LNCaP clone FGC (cell line): ENCODE measurements at regions not wholly inside any gene's neighbourhood (a gene's known extent, or its start where the extent isn't known, plus 50 kb on each side); places are given as distances from the start of the nearest gene placed in this dataset.

Experiments
- DNase-seq: peaks from one replicate; pipeline ENCODE4 v3.0.0-alpha.2; 2011; ENCODE audit warnings: low read depth
- H3K4me3 ChIP-seq: 2 replicates; pipeline ENCODE4 v1.5.1; 2011; ENCODE audit warnings: mild to moderate bottlenecking, low read depth, low read length, control low read depth
- TF ChIP-seq, protein P1 (sequence below): IDR thresholded peaks from 2 replicates; pipeline ENCODE4 v1.5.1; 2012; ENCODE audit warnings: mild to moderate bottlenecking; ENCODE audit not compliant: control insufficient read depth, insufficient read depth; ENCODE audit errors: extremely low read depth

DNA sequence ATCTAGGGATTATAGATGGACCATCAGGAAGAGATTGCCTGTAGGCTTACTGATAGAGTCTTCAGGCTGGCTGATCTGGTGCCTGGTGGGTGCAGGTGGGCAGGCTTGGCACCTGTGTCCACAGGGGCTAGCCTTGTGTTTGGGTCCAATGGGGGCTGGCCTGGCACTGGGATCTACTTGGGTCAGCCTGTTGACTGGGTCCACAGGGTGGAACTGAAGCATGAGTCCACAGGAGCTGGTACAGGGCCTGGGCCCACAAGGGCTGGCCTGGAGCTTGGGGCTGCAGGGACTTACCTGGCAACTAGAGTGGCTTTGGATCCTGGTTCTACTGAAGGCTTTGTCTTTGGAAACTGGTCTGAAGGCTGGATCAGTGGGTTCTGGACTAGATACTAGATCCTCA is 1217.7 kb downstream of the CDH11 start:
- H3K4me3 ChIP-seq = no peak overlapping the region
- TF ChIP-seq, protein P1, sequence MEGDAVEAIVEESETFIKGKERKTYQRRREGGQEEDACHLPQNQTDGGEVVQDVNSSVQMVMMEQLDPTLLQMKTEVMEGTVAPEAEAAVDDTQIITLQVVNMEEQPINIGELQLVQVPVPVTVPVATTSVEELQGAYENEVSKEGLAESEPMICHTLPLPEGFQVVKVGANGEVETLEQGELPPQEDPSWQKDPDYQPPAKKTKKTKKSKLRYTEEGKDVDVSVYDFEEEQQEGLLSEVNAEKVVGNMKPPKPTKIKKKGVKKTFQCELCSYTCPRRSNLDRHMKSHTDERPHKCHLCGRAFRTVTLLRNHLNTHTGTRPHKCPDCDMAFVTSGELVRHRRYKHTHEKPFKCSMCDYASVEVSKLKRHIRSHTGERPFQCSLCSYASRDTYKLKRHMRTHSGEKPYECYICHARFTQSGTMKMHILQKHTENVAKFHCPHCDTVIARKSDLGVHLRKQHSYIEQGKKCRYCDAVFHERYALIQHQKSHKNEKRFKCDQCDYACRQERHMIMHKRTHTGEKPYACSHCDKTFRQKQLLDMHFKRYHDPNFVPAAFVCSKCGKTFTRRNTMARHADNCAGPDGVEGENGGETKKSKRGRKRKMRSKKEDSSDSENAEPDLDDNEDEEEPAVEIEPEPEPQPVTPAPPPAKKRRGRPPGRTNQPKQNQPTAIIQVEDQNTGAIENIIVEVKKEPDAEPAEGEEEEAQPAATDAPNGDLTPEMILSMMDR = no peak
- DNase-seq = no peak

DNA sequence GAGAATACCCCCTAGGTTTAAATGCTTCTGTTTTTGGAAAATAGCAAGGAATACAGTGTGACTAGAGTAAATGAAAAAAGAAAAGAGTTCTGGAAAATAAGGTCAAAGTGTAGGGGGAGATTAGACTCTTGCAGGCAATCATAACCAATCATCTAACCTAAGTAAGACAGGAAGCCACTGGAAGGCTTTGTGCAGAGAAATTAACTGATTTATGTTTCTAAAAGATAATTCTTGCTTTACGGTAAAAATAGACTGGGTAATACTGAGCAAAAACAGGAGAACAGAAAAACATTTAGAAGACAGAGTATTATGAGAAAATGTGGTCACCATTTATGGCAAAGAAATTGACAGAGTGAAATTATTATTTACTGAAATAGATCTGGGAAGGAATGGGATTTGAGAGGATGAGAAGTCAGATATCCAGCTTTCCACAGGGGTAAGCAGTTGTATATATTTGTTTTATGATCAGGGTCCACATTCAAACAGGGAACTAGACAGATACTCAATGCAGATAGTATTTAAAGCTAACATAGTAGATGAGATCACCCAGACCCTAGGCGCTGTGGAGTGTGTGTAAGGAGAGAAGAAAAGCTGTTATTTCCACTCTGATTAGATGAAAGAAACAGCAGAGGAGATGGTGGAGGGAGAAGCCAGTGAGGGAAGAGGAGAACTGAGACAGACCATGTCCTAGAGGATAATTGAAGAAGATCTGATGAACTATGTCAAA is 1225.3 kb downstream of the CDH11 start:
- TF ChIP-seq, protein P1 = no peak
- no peak overlapping the region for H3K4me3 ChIP-seq
- no peak for DNase-seq

GRCh38 chr16:63890723-63891122 is 1231.1 kb downstream of the CDH11 start:
- H3K4me3 ChIP-seq = no peak overlapping the region
- DNase-seq = no peak
- TF ChIP-seq, protein P1 = no peak

DNA sequence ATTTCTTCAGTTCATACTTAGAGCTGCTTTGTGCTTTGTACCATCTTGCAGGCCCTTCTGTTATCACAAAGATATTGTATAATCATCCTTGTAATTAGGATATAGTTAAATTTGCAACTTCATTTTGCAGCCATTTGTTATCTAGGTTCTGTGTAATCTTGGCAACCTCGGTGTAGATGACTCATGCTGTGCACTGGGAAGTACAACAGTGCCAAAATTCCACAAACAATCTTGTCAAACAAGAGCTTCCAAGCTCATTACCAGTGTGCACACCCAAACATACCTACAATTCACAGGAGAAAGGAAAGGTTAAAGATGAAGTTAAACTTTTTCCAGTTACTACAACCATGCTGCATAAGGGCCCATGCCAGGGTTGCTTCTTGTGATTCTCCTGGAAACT is 1231.8 kb downstream of the CDH11 start:
- H3K4me3 ChIP-seq = no peak overlapping the region
- TF ChIP-seq, protein P1 = no peak
- DNase-seq = peak; percentile 33

- TF ChIP-seq, protein P1 = no peak
- H3K4me3 ChIP-seq = no peak overlapping the region
- DNase-seq = no peak
Measured at GRCh38 chr16:63883091-63883490, 1238.8 kb downstream of the CDH11 start.

DNA sequence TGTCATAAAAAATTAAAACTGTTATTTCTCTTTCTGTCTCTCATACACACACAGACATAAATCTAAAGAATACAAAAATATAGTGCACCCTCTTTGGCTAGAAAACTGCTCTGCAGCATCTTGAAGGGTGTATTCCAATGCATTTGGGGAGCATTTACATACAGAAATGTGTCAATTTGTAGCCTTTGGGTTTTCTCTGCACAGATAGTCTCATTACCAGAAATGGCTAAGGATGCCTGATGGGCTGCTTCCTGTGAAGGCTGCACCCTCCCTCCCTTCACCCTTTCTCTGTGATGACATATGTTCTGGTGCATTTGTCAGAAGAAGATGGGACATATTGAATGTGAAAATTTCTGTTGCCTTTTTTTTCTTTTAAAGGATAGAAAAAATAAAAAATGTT is 1239.3 kb downstream of the CDH11 start:
- TF ChIP-seq, protein P1 = no peak
- H3K4me3 ChIP-seq = no peak overlapping the region
- DNase-seq = no peak

GRCh38 chr16:63880948-63881347 is 1240.9 kb downstream of the CDH11 start:
- TF ChIP-seq, protein P1 = no peak
- no peak for DNase-seq
- no peak overlapping the region for H3K4me3 ChIP-seq
